Gastroesophageal sphincter (tissue), 3 donors: ENCODE measurements at regions not wholly inside any gene's neighbourhood (a gene's known extent, or its start where the extent isn't known, plus 50 kb on each side); places are given as distances from the start of the nearest gene placed in this dataset.

Experiments
- EP300 ChIP-seq: sonication (generic); formaldehyde crosslinking; IDR thresholded peaks from one replicate; pipeline ENCODE4 v1.6.1; 2017; ENCODE audit warnings: antibody characterized with exemption, mild to moderate bottlenecking
- POLR2A ChIP-seq, 2 donors: fragments of 450-650 bp; IDR thresholded peaks; one replicate each; pipeline ENCODE4 v1.6.1; 2017; ENCODE audit warnings: antibody characterized with exemption in 2 of 2, mild to moderate bottlenecking in 2 of 2, moderate library complexity in 1 of 2
- TF ChIP-seq, protein P1 (sequence below), 4 experiments: fragments of 200-600 bp in 2 of 4; fragments of 450-650 bp in 2 of 4; sonication (generic) in 1 of 4; IDR thresholded peaks; one replicate each; pipeline ENCODE4 v1.5.1; 2017 to 2019; ENCODE audit warnings: antibody characterized with exemption in 4 of 4, mild to moderate bottlenecking in 2 of 4, moderate library complexity in 2 of 4

DNA sequence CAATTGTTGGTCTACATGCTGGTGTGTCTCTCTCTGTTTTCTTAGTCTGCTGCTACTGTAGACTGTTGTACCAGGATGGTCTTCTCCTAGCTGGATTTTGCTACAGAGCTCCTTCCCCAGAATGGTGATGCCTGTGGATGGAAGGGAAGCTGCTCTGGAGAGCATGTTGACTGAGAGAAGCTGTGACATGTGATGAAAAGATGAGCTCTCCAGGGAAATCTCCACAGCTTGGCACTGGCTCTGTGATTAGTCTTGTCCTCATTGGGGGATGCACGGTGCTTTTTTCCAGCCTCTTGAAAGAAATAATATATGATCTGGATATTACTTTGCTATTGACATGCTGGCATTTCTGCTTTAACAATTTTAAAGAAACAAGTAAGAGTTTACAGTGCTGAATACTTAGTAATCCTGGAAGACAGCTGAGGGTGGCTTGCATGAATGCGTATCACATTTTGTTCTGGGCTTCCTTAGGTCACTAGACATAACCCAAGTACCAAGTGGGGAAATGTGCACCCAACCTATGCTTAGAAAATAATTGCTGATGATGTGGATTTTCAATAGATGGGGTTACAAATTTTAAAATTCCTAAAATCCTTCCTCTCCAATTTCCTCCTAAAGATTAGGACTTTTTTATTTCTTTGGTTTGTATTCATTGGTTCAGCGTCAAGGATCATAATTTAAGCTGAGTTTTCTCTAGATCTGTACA is 849.7 kb downstream of the KCNMA1 start:
- no peak for TF ChIP-seq POLR2A (IDR thresholded peaks at IDR 0.05)
- TF ChIP-seq, protein P1, sequence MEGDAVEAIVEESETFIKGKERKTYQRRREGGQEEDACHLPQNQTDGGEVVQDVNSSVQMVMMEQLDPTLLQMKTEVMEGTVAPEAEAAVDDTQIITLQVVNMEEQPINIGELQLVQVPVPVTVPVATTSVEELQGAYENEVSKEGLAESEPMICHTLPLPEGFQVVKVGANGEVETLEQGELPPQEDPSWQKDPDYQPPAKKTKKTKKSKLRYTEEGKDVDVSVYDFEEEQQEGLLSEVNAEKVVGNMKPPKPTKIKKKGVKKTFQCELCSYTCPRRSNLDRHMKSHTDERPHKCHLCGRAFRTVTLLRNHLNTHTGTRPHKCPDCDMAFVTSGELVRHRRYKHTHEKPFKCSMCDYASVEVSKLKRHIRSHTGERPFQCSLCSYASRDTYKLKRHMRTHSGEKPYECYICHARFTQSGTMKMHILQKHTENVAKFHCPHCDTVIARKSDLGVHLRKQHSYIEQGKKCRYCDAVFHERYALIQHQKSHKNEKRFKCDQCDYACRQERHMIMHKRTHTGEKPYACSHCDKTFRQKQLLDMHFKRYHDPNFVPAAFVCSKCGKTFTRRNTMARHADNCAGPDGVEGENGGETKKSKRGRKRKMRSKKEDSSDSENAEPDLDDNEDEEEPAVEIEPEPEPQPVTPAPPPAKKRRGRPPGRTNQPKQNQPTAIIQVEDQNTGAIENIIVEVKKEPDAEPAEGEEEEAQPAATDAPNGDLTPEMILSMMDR (IDR thresholded peaks at IDR 0.05), result no peak
- no peak for TF ChIP-seq EP300
